ENCODE measurements at regions not wholly inside any gene's neighbourhood (a gene's known extent, or its start where the extent isn't known, plus 50 kb on each side); places are given as distances from the start of the nearest gene placed in this dataset.
A peak's percentile ranks its signal among the peaks of the same experiment; 100 is the strongest.

DNA sequence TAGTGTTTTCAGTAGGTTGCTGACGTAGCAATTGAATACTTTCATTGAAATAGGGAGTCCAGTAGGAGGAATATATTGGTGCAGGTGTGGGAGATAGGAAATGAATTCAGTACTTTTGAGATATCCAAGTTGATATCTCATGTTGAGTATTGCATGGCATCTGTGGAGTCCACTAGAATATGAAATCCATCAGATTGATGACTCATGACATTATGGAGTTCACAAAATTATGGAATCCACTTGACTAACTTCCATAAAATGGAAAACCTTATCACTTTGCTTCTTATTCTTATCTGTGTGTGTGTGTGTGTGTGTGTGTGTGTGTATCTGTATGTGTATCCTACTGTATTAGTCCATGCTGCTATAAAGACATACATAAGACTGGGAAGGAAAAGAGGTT, 513.5 kb upstream of the ZEB2 start:
- DNase-seq: no peak

DNA sequence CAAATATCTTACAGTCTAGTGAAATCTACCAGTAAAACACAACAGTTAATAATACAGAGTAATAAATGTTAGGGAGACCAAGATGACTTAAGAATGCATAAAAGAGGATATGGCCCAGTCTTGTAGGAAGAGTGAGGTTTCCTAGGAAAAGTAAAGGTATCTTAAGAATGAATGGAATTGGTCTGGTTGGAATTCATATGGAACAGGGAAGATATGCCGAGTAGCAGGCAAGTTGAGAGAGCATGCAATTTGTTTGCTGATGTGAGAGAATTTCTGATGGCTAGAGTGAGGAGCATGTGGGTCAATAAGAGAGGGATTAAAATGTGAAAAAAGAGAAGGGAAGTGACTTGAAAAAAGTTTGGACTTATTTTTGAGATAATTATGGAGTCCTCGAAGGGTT, 512.9 kb upstream of the ZEB2 start:
- DNase-seq: no peak

DNA sequence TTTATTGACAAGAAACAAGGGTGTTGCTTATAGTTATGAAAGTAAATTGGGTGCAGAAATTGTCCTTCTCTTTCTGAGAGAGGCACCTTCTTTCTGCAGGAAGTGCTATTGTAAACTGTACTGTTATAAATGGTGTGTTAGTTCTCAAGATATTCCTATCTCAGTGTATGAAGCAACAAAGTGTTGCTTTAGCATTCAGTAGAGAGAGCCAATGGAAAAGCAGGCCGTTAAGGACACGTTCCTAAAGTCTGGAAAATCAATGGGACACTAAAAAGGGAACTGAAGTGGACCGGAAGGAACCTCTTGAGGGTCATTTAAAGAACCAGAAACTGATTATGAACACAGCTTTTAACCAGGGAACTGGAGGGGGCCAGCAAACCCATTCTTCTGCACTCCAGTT, 510.0 kb upstream of the ZEB2 start:
- DNase-seq: no peak

DNA sequence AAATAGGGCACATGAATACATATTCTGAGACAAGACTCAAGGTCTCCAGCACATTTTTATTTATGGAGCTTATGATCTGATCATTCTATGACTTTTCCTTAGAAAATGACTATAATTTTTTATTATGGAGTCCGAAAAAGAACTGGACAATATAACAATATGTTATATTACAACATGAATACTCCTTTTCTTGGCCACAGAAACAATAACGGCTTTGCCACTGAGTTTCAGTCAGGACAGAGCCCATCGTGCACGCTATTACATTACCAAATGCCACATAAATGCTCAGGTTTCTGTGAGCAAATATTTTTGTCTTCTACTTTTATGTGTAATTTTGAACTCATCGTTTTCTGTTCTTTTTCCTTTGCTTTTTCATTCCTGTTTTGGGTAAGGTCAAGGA, 509.2 kb upstream of the ZEB2 start:
- DNase-seq: no peak

DNA sequence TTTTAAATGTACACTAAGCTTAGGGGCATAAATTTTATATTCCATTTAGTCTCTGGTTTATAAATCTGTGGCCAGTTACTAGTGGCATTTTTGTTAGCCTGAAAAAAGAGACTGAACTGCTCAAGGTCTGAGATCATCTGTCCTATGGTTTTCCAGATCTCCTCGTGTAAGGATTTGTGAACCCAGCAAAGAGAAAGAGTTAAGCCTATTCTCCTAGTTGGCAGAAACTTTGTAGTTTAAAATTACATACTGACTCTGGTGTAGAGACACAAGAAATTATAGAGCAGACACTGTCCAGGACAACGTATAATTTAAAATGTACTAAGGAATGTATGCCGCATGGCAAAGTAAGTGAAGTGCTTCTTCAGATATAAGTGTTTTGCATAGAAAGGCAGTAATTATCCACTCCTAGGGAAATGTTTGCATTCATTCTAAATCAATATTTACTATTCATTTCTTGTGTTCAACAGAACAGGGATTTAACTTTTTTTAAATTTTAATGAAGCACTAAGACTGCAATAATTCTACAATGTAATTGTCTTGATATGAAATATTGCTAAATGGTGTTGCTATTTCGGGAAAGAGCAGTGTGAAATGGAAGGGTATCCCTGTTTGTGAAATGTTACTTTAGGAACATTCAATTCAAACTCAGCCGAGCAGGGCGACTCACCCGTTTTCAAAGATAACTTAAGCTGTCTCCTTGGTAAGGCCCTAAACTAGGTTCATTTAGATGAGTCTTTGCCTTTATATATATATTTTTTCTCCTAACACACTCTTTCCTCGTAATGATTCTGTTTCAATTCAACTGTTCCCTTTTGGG, 508.4 kb upstream of the ZEB2 start:
- DNase-seq: no peak

DNA sequence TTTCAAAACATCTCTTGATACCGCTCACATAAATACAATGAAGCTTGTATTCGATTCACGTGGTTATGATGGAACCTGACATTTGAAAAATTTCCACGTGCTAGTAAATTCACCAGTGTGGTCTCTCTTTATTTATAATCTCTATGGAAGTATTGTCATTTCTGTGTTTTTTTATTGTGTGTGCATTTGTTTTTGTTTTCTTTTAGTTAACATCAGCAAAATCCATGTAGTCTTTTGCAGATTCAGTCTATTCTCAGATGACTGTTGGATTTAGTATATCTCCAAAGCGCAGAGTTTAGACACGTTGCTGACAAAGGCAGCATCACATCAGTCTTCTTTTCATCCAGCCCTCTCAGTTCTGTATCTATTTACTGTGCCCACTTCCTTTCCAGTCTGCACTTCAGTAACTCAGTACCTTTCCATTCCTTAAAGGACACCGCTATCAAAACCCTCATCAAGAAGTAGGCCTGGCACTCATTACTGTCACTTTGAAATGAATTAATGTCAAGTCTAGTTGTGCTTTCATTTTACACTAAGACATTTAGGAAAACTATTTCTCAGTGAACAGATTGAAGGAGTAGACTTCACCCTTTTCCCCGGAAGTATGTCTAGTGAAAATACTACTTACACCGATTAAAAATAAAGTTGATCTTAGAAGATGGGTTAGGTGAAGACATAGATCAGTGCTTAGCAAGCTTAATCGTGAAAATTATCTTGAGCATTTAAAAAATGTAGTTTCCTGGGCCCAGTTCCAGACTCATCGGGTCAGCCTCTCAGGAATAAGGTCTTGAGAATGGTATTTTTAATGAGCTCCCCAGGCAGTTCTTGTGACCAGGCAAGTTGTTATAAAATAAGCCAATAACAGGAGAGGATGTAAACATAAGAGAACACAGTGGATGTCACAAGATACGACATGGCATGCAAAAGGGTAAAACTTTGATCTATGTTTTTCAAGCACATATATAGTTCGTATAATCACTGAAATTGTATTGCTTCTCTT, 506.8 kb upstream of the ZEB2 start:
- no peak for DNase-seq

DNA sequence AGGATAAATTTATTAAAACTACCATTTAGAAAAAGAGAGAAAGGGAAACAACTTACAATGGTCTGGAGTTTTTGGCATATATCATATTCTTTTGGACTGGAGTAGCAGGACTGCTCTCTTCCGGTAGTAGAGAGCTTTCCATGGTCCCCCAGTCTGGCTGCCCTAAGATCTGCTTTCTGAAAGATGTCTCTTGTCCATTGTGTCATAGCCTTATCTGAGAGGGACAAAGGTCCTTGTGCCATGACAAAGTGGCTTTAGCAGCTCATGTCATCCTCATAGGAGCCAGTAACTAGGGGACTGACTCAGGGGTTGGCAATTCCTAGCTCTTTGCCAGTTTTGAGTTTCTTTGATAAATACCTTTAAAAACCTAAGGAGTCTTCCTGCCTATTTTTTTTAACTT, 505.5 kb upstream of the ZEB2 start:
- no peak for DNase-seq

DNA sequence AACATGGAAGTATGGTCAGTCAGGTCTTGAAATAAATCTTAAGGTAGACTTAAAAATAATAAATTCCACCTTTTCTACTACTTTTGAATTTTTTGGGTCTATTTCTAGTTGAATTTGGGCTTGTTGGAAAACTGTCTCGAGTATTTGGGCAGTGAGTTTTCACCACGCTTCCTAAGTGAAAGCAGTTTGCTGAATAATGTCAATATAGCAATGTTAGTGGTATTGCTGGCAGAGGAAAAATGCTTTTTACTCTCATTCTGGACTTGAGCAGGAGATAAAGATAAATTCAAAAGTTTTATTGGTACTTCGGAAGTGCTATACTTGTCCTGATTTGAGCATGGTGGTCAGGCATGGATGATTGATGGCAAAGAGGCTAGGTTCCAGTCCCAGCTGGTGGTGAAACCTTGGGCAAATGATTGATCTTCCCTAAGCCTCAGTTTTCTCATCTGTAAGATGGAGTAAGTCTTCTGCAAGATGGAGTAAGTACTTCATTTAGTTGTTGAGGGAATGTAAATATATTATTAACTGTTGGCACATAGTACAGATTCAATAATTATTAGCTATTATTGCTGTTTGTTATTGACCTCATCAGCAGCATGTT, 503.5 kb upstream of the ZEB2 start:
- no peak for DNase-seq

DNA sequence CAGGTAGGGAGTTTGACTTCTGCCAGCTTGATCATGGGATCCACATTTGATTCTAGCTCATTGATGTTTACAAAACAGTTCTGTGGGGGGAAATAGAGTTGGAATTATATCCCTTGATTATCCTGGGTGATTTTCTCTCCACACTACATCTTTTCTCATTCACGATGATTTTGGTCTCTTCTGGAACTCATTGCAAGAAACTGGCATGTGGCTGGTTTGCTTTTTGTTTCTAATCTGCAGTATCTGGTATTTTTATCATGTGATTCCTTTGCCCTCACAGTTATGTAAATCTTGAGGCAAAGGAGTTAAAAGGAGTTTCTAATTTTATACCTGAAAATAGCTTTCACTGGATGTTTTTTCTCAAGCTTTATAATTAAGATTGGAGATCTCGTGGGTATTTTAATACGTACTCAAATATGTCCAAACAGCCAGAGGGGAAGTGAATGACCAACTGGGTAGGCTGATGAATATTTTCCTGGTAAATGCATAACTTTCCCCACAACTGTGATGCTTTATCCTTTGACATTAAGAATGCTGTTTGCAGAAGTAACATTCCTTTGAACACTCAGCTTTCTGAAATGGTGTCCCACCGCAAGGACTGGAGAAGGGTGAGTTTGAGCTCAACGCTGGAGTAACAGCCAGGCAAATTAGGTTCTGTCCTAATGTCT, 502.9 kb upstream of the ZEB2 start:
- DNase-seq: no peak

DNA sequence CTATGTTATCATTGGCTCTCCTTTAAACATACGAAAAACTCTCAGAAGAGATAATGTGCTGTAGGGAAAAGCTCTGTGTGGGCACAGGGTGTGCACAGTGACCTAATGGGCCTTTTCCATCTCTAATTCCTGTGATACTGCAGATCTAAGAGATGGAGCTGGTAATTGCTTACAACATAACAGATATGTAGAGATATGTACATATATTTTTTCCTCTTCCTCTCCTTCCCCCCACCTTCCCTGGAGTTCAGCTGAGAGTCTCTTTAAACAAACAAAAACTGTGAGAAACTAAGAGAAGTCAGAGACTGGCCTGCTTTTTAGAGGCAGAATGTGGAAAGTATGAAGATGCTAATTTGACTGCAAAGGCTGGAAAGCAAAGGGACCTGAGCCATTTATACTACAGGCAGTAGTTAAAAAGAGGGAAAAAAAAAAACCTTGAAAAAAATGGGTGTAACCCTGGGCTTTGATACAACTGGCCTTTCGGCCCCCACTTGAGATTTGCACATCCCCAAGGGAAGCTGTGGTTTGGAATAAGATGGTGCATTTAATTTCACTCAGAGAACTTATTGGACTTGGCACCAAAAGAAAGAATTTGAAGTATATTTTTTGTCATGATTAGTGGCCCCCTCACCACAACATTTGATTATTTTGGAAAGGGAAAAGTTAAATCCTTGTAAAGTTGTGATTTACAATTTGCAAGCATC, 502.2 kb upstream of the ZEB2 start:
- no peak for DNase-seq

DNA sequence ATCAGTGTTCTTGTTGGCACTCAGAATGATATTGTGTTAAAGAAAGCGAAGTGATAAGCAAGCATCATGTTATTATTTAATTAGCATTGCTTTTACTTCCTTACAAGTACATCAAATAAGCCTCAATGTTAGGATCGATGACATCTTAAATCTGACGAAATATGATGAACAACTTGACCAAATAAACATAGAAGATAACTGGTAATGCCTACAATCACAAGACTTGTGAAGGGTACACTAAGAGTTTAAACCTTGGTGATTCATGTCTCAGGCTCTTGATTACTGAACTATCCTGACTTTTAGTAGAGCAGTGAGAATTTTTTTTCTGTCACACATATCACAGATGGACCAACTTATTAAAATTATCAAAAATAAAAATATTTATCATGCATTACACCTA, 500.8 kb upstream of the ZEB2 start:
- DNase-seq: no peak

DNA sequence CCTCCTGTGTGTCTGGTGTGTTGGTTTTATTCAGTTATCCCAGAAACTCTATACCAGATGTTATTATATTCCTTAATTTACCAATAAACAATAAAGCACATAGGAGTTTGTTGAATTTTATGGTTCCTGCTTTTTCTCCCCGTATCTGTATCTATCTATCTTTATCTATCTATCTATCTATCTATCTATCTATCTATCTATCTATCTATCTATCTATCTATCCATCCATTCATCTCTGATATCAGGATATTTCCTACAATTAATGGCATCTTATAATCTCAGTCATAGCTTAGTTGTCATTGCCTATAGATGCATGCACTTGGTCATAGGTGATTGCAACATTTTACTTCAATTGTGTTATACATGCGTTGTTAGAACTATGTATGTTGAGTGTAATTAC, 500.2 kb upstream of the ZEB2 start:
- DNase-seq: no peak

DNA sequence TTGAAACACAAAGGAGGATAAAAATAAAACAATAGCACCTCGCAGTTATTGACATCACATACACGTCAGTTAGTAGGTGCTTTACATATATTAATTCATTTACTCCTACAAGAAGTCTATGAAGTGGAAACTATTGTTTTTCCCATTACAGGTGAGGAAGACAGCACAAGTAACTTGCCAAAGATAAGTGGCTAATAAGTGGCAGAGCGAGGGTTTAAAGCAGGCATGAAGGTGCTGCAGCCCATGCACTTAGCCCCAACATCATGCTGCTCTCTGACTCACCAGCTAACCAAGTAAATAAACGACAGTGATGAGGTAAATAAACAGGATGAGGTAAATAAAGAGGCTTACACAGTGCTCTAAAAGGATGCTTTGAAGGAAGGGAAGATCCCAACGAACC, 498.6 kb upstream of the ZEB2 start:
- DNase-seq: no peak

DNA sequence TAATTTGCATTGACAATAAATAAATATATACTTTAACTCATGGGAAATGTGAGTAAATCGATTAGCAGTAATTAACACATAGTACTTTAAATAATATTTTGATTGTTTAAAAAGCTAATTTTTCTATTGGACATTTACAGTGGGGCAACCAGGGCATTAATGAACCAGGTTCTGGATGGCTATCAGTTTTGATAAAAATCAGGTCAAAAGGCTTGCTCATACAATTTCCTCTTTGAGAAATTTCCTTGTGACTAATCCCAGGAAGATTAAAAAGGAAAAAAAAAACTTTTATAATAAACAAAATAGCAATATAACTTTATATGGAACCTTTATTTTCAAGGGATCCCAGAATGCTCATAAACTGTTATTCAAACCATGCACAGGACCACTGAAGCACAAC, 497.2 kb upstream of the ZEB2 start:
- DNase-seq: no peak

DNA sequence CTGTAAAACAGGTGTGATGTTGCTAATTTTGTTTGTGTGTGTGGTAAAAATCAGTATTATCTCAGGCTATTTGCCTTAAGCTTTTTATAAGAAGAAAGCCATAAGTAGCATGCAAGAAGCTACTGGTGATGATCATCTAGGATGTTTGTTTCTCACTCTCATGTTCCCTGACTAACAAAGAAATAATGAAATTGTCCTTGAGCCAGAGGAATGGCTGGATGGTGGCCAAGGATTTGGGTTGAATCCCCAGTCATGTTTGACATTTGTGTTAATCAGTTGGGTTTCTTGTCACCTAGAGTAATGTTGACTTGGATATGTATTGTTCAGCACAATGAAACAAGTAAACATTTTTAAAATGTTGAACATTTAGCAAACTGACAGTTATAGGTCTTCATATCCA, 496.8 kb upstream of the ZEB2 start:
- DNase-seq: no peak

DNA sequence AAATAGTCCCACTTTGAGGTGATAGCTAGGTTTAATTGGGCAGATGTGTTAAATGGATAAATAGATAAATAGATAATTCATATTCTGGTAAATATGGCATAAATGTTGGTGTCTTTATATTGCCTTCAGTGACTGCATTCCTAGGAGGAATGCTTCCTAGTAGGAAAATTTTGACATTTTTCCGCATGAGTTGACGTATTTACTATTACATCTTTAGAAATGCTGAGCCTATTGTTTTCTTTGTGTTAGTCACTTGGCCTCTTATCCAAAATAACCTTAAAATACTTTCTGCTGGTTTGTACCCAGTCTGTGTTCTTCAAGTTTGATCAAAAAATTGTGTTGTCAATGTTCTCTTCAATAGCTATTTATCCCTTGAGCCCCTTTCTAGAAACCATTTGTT, 495.6 kb upstream of the ZEB2 start:
- no peak for DNase-seq

DNA sequence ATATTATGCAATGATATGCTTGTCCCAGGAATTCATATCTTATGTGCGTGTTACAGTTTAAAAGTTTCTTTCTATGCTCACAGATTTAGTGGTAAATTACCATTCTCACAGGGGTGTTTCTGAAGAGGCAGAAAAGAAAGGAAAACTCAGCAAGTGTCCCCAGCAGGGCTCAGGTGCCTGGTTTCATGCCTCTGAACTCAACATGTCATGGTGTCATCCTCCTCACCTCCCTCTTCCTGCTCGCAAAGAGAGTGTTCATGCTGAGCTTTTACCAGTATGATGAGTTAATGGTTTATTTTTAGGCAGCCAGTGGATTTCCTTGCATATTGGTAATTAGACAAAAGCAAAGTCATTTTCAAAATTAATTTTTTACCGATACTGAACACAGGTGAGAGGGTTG, 492.9 kb upstream of the ZEB2 start:
- DNase-seq: no peak

DNA sequence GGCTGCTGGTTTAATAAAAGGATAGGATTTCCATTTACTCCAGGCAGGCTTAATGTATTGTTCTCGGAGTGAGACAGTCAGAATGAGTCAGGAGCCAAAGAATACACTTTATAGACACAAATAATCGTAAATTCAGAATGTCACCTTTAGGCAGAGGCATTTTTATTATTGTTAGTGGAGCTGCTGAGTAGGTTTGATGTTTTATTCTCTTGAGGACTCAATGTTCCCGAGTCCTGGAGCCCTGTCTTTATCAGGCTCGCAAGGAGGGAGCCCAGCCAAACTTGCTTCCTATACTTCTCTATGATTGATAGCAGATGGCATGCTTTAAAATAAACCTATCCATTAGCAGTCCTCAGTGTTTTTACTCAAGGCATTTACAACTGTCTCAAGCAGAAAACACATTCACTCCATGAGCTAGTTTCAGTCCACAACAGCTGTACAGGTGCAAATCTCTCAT, 492.3 kb upstream of the ZEB2 start:
- DNase-seq: peak; percentile 59

DNA sequence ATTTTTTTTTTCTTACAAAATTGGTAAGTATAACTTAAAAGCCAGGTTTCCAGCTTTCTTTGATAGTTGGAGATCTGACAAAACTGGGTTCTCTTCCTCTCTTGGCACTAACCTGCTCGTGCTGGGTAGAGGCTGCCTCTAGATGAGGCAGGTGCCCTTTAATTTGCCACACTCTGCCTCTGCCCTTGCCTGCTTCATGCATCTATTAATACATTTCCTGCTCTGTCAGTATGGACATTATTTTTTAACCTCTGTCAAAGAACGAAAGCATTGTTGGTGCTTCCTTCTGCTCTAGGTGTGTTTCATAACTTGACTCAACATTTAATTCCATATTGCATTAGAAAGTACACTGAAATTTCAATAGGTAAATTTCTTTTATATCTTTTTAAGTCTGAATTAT, 490.7 kb upstream of the ZEB2 start:
- no peak for DNase-seq

DNA sequence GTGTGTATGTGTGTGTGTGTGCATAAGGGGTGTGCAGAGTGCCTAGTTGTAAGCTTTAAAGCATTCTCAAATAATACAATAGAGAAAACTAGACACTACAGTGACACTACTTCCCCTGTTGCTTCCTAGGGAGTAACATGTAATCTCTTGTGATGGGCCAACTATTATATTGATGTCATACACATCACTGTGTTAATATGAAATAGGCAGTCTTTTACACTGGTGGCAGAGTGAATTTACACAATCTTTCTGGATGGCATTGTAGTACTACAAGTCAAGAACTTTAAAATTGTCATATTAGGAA, 488.0 kb upstream of the ZEB2 start:
- no peak for DNase-seq

DNA sequence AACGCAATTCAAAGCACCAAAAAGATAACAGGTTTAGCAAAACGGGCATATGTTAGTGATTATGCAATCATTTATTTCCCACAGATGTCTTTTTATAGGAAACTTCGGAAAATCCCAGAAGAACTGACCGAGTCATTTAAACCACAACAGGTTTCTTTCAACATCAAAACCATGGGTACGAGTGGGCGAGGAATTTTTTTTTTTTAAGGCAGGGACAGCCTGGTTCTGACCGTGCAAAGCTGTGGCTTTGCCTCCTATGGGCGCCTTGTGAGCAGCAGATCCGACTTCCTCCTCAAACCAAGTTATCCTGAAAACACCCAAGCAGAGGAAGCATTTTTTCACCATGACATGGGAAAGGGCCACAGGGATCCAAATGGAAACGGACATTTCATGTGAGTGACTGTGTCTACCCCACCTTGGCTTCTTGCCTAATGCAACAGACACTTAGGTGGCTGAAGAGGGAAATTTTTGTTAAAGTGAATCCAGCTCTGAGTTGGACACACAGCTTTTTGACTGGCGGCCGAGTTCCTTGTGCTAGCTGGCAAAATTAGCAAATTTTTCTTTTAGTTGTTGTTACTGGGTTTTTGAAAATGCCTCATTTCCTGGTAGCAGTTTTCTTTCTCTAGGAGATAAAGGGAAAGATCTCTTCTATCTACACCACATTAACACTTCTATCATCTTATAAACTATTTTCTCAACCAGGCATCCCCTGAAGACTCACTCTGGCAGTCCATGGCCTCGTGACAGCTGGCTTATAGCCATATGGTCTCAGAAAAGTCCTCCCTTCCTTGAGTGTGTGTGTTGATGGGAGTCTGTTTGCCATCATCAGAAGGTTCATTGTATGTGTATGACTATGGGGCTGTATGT, 487.4 kb upstream of the ZEB2 start:
- no peak for DNase-seq

DNA sequence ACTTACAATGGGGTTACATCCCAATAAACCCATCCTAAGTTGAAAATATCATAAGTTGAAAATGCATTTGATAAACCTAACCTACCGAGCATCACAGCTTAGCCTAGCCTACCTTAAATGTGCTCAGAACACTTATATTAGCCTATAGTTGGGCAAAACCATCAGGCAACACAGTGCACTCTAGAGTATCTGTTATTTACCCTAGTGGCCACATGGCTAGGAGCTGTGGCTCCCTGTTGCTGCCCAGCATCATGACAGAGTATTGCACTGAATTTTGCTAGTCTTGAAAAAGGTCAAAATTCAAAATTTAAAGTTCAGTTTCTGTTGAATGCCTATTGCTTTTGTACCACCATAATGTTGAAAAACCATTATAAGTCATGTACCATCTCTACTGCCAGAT, 482.7 kb upstream of the ZEB2 start:
- DNase-seq: no peak
